ENCODE measurements at regions not wholly inside any gene's neighbourhood (a gene's known extent, or its start where the extent isn't known, plus 50 kb on each side); places are given as distances from the start of the nearest gene placed in this dataset.

DNA sequence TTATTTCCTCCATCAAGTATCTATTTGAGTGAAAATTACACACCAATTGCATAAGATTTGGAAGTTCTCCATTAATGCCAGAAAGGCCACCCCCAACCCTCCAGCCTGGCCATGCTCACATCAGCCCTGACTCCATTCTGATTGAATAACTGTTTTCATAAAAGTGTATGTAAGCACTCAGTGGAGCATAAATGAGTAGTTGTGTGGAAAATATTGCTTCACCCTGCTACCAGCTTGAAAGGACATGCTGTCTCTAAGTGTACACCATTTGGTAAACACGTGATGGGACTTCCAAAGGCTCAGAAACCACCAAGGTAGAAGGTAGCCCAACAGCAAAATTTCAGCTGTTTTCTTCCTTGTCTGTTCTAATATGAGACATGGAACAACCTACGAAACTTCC lies 393.8 kb downstream of the ZNF385D start:
- Histone ChIP-seq H2BK5ac (ENCODE audit: low read depth, low read length) (no peak overlapping the region), H3K79me1 (ENCODE audit: low read depth, low read length) (no peaks in the 10 kb centered on the region), H3K27ac (ENCODE audit: low read depth, low read length) (no peak overlapping the region), H3K36me3 (ENCODE audit: control insufficient read depth in 2 of 4, insufficient read depth in 4 of 4, low read length in 3 of 4) (no peaks in the 10 kb centered on the region), H3K18ac (ENCODE audit: extremely low read depth, low read length) (no peak overlapping the region), H2BK120ac (replicated peaks; ENCODE audit: low read depth, low read length) (no peak overlapping the region), H2BK12ac (ENCODE audit: low read depth, low read length) (no peak overlapping the region), H3K79me2 (ENCODE audit: control insufficient read depth in 1 of 2, insufficient read depth in 2 of 2, low read length in 2 of 2) (no peaks in the 10 kb centered on the region), H3K27me3 (replicated peaks in 1 of 4; ENCODE audit: control insufficient read depth in 3 of 4, extremely low read depth in 1 of 4, insufficient read depth in 3 of 4, low read length in 3 of 4) (no peaks in the 10 kb centered on the region), H3K23me2 (ENCODE audit: low read depth, low read length) (no peaks in the 10 kb centered on the region), H4K5ac (ENCODE audit: insufficient read length, low read depth, low read length) (no peak overlapping the region), H3K14ac (ENCODE audit: insufficient read length) (no peak overlapping the region), H4K20me1 (replicated peaks in 1 of 2; ENCODE audit: control insufficient read depth in 1 of 2, insufficient read depth in 2 of 2, low read length in 2 of 2) (no peaks in the 10 kb centered on the region), H3K56ac (replicated peaks; ENCODE audit: insufficient read length, low read depth, low read length) (no peak overlapping the region), H2BK15ac (ENCODE audit: low read length) (no peak overlapping the region), H4K8ac (ENCODE audit: extremely low read depth, insufficient read depth, low read length) (no peak overlapping the region), H3K4me1 (replicated peaks in 1 of 4; ENCODE audit: control insufficient read depth in 3 of 4, insufficient read depth in 4 of 4, low read length in 3 of 4) (no peaks in the 10 kb centered on the region), H2BK20ac (ENCODE audit: low read length) (no peak overlapping the region), H2AK5ac (ENCODE audit: low read depth, low read length) (no peak overlapping the region), H4K91ac (replicated peaks; ENCODE audit: insufficient read length, low read length) (no peak overlapping the region), H2AFZ (ENCODE audit: low read length) (no peak overlapping the region), H3K9ac (replicated peaks in 1 of 4; ENCODE audit: extremely low read depth in 1 of 4, low read depth in 3 of 4, low read length in 3 of 4) (no peak overlapping the region), H3K4ac (replicated peaks; ENCODE audit: insufficient read length, low read depth, low read length) (no peak overlapping the region), H3K4me3 (ENCODE audit: extremely low read depth in 1 of 4, insufficient read depth in 2 of 4, low read depth in 3 of 4, low read length in 4 of 4) (no peak overlapping the region), H3K9me3 (ENCODE audit: insufficient read depth in 2 of 2, low read depth in 1 of 2, low read length in 1 of 2) (no peaks in the 10 kb centered on the region), H3K4me2 (ENCODE audit: insufficient read depth in 1 of 2, low read depth in 2 of 2, low read length in 2 of 2) (no peak overlapping the region), H3K23ac (ENCODE audit: insufficient read length) (no peak overlapping the region)
- DNase-seq (ENCODE audit: low read depth in 1 of 2, low spot score in 2 of 2) (no peak), FAIRE-seq (no peak)
- POLR2A ChIA-PET (ENCODE audit: partially characterized antibody): no interaction called here
- CTCF ChIA-PET (ENCODE audit: partially characterized antibody): no interaction called here
- 88% methylated on average over 2 of the region's 2 CpGs; no CpG with 5 or more reads in 1 of the 2 experiments for WGBS, 2 experiments (ENCODE audit: extremely low coverage in 1 of 2, insufficient coverage in 1 of 2, insufficient read length in 1 of 2, insufficient replicate concordance in 2 of 2, low coverage in 1 of 2, low lambda C conversion rate in 2 of 2, missing lambda C conversion rate in 1 of 2)
- TF ChIP-seq SRF (IDR thresholded peaks at IDR 0.05; ENCODE audit: low read depth, low read length) (no peak), TEAD4 (IDR thresholded peaks at IDR 0.05; ENCODE audit: low read depth, low read length) (no peak), TBP (IDR thresholded peaks at IDR 0.05; ENCODE audit: low read depth, low read length) (no peak), CBX8 (IDR thresholded peaks at IDR 0.05; ENCODE audit: borderline replicate concordance, low read depth, low read length) (no peak), RXRA (IDR thresholded peaks at IDR 0.05; ENCODE audit: insufficient read depth, low read depth, low read length) (no peak), POLR2A (IDR thresholded peaks at IDR 0.05; ENCODE audit: control extremely low read depth in 1 of 2, low read depth in 2 of 2, low read length in 2 of 2) (no peak), MAFK (IDR thresholded peaks at IDR 0.05; ENCODE audit: low read depth, low read length) (no peak), TCF12 (IDR thresholded peaks at IDR 0.05; ENCODE audit: low read depth, low read length) (no peak), ATF3 (IDR thresholded peaks at IDR 0.05; ENCODE audit: insufficient read depth, low read depth, low read length) (no peak), GTF2F1 (IDR thresholded peaks at IDR 0.05; ENCODE audit: borderline replicate concordance, low read depth, low read length) (no peak), BRCA1 (IDR thresholded peaks at IDR 0.05; ENCODE audit: low read depth, low read length) (no peak), ATF2 (IDR thresholded peaks at IDR 0.05; ENCODE audit: low read length) (no peak), CEBPB (IDR thresholded peaks at IDR 0.05; ENCODE audit: low read depth, low read length) (no peak), MAX (IDR thresholded peaks at IDR 0.05) (no peak)
